HG03097 (cell line): ENCODE measurements at regions not wholly inside any gene's neighbourhood (a gene's known extent, or its start where the extent isn't known, plus 50 kb on each side); places are given as distances from the start of the nearest gene placed in this dataset.

ENCODE experiments used
- ATAC-seq: cut with Tn5 transposase; IDR thresholded peaks from one replicate; pipeline ENCODE4 v1.9.1; 2021; ENCODE audit not compliant: unreplicated experiment, low FRiP score

- ATAC-seq = no peak
Observed at GRCh38 chrX:96311366-96311765, 373.3 kb upstream of the DIAPH2 start.

GRCh38 chrX:96314985-96315384 is 369.7 kb upstream of the DIAPH2 start:
- ATAC-seq = no peak

GRCh38 chrX:96361844-96362243 is 322.8 kb upstream of the DIAPH2 start:
- ATAC-seq = no peak

- no peak for ATAC-seq
Observed at GRCh38 chrX:96372313-96373046, 312.2 kb upstream of the DIAPH2 start.

GRCh38 chrX:96373047-96373355 is 311.6 kb upstream of the DIAPH2 start:
- no peak for ATAC-seq

GRCh38 chrX:96376266-96376665 is 308.4 kb upstream of the DIAPH2 start:
- no peak for ATAC-seq

GRCh38 chrX:96379951-96380350 is 304.7 kb upstream of the DIAPH2 start:
- ATAC-seq = no peak

- no peak for ATAC-seq
Observed at GRCh38 chrX:96382018-96382417, 302.6 kb upstream of the DIAPH2 start.

- no peak for ATAC-seq
Observed at GRCh38 chrX:96383428-96383827, 301.2 kb upstream of the DIAPH2 start.

GRCh38 chrX:96386325-96386724 is 298.3 kb upstream of the DIAPH2 start:
- ATAC-seq = no peak

- ATAC-seq = no peak
Observed at GRCh38 chrX:96386981-96387380, 297.7 kb upstream of the DIAPH2 start.

GRCh38 chrX:96387801-96388200 is 296.8 kb upstream of the DIAPH2 start:
- no peak for ATAC-seq

GRCh38 chrX:96389281-96390047 is 295.2 kb upstream of the DIAPH2 start:
- ATAC-seq = no peak

- no peak for ATAC-seq
Observed at GRCh38 chrX:96394598-96394997, 290.0 kb upstream of the DIAPH2 start.

GRCh38 chrX:96403446-96403845 is 281.2 kb upstream of the DIAPH2 start:
- no peak for ATAC-seq

- ATAC-seq = no peak
Observed at GRCh38 chrX:96405842-96406241, 278.8 kb upstream of the DIAPH2 start.

GRCh38 chrX:96407072-96407471 is 277.6 kb upstream of the DIAPH2 start:
- no peak for ATAC-seq

- ATAC-seq = no peak
Observed at GRCh38 chrX:96407501-96407900, 277.1 kb upstream of the DIAPH2 start.

- no peak for ATAC-seq
Observed at GRCh38 chrX:96407981-96408380, 276.7 kb upstream of the DIAPH2 start.

- ATAC-seq = no peak
Observed at GRCh38 chrX:96410927-96411326, 273.7 kb upstream of the DIAPH2 start.

GRCh38 chrX:96417695-96418094 is 266.9 kb upstream of the DIAPH2 start:
- no peak for ATAC-seq

- no peak for ATAC-seq
Observed at GRCh38 chrX:96424007-96424406, 260.6 kb upstream of the DIAPH2 start.
